Osteocyte (in vitro differentiated cells): ENCODE measurements at regions not wholly inside any gene's neighbourhood (a gene's known extent, or its start where the extent isn't known, plus 50 kb on each side); places are given as distances from the start of the nearest gene placed in this dataset.

Experiments used
- DNase-seq: peaks from one replicate; pipeline ENCODE4 v3.0.0; 2021; ENCODE audit warnings: mixed read lengths; ENCODE audit not compliant: unreplicated experiment; ENCODE audit errors: extremely low spot score
- H3K27ac Mint-ChIP-seq: one replicate; pipeline ENCODE4 v1.8.0; 2021; ENCODE audit warnings: mild to moderate bottlenecking, mixed read lengths; ENCODE audit not compliant: unreplicated experiment
- H3K27me3 Mint-ChIP-seq: one replicate; pipeline ENCODE4 v1.8.0; 2021; ENCODE audit warnings: mixed read lengths; ENCODE audit not compliant: unreplicated experiment
- H3K36me3 Mint-ChIP-seq: one replicate; pipeline ENCODE4 v1.8.0; 2021; ENCODE audit warnings: mixed read lengths; ENCODE audit not compliant: unreplicated experiment
- H3K4me1 Mint-ChIP-seq: one replicate; pipeline ENCODE4 v1.8.0; 2021; ENCODE audit warnings: mixed read lengths; ENCODE audit not compliant: unreplicated experiment
- H3K4me3 Mint-ChIP-seq: one replicate; pipeline ENCODE4 v1.8.0; 2021; ENCODE audit warnings: mild to moderate bottlenecking, moderate library complexity, mixed read lengths; ENCODE audit not compliant: unreplicated experiment
- H3K9me3 Mint-ChIP-seq: one replicate; pipeline ENCODE4 v1.8.0; 2021; ENCODE audit warnings: mixed read lengths; ENCODE audit not compliant: unreplicated experiment
- TF ChIP-seq, protein P1 (sequence below): fragments of 200-600 bp; sonication (generic); IDR thresholded peaks from 2 replicates; pipeline ENCODE4 v1.5.0; 2021; ENCODE audit warnings: antibody characterized with exemption, mild to moderate bottlenecking, moderate library complexity

GRCh38 chr20:21801193-21801592 is 95.7 kb downstream of the PAX1 start:
- H3K4me3 Mint-ChIP-seq = no peak overlapping the region
- no peak overlapping the region for H3K27ac Mint-ChIP-seq
- no peak for DNase-seq
- H3K36me3 Mint-ChIP-seq = no peaks in the 10 kb centered on the region
- H3K27me3 Mint-ChIP-seq = no peaks in the 10 kb centered on the region
- peaks cover 10% of the 10 kb centered on the region for H3K9me3 Mint-ChIP-seq
- no peaks in the 10 kb centered on the region for H3K4me1 Mint-ChIP-seq
- TF ChIP-seq, protein P1, sequence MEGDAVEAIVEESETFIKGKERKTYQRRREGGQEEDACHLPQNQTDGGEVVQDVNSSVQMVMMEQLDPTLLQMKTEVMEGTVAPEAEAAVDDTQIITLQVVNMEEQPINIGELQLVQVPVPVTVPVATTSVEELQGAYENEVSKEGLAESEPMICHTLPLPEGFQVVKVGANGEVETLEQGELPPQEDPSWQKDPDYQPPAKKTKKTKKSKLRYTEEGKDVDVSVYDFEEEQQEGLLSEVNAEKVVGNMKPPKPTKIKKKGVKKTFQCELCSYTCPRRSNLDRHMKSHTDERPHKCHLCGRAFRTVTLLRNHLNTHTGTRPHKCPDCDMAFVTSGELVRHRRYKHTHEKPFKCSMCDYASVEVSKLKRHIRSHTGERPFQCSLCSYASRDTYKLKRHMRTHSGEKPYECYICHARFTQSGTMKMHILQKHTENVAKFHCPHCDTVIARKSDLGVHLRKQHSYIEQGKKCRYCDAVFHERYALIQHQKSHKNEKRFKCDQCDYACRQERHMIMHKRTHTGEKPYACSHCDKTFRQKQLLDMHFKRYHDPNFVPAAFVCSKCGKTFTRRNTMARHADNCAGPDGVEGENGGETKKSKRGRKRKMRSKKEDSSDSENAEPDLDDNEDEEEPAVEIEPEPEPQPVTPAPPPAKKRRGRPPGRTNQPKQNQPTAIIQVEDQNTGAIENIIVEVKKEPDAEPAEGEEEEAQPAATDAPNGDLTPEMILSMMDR = no peak

- Mint-ChIP-seq H3K9me3 (peaks cover 12% of the 10 kb centered on the region), H3K4me3 (no peak overlapping the region), H3K36me3 (no peaks in the 10 kb centered on the region), H3K27me3 (no peaks in the 10 kb centered on the region), H3K27ac (no peak overlapping the region), H3K4me1 (no peaks in the 10 kb centered on the region)
- TF ChIP-seq, protein P1 = no peak
- no peak for DNase-seq
These were observed 92.9 kb downstream of the PAX1 start for GRCh38 chr20:21798384-21798783.

DNA sequence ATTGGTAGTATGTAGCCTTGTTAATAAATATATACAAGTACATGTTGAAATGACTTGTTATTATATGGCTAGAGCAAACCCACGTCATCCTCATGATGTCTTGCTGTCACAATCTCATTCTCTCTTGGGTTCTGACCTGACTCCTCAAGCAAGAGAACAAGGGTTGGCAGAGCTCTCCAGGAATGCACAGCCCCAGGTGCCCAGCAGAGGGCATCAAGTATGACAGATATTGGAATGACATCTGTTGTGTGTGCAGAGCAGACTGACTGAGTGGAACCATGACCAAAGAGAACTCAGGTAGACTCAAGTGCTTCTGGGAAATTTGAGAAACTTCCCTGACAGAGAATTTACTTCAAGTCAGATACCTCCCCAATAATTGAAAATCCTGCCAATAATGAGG is 90.6 kb downstream of the PAX1 start:
- no peak for DNase-seq
- H3K36me3 Mint-ChIP-seq = no peaks in the 10 kb centered on the region
- no peak overlapping the region for H3K27ac Mint-ChIP-seq
- TF ChIP-seq, protein P1 = no peak
- H3K27me3 Mint-ChIP-seq = no peaks in the 10 kb centered on the region
- no peak overlapping the region for H3K4me3 Mint-ChIP-seq
- H3K9me3 Mint-ChIP-seq = peaks cover 17% of the 10 kb centered on the region
- no peaks in the 10 kb centered on the region for H3K4me1 Mint-ChIP-seq

- no peak overlapping the region for H3K4me3 Mint-ChIP-seq
- H3K27ac Mint-ChIP-seq = no peak overlapping the region
- H3K9me3 Mint-ChIP-seq = peaks cover 21% of the 10 kb centered on the region
- H3K36me3 Mint-ChIP-seq = no peaks in the 10 kb centered on the region
- H3K4me1 Mint-ChIP-seq = no peaks in the 10 kb centered on the region
- no peak for DNase-seq
- no peaks in the 10 kb centered on the region for H3K27me3 Mint-ChIP-seq
- TF ChIP-seq, protein P1 = no peak
These were observed 82.6 kb downstream of the PAX1 start for GRCh38 chr20:21788082-21788481.

- H3K9me3 Mint-ChIP-seq = peaks cover 39% of the 10 kb centered on the region
- H3K27ac Mint-ChIP-seq = no peak overlapping the region
- no peaks in the 10 kb centered on the region for H3K36me3 Mint-ChIP-seq
- no peaks in the 10 kb centered on the region for H3K4me1 Mint-ChIP-seq
- DNase-seq = no peak
- H3K27me3 Mint-ChIP-seq = no peaks in the 10 kb centered on the region
- TF ChIP-seq, protein P1 = no peak
- no peak overlapping the region for H3K4me3 Mint-ChIP-seq
These were observed 76.1 kb downstream of the PAX1 start for GRCh38 chr20:21781446-21782075.
